GM23248 (cell line): ENCODE measurements at regions not wholly inside any gene's neighbourhood (a gene's known extent, or its start where the extent isn't known, plus 50 kb on each side); places are given as distances from the start of the nearest gene placed in this dataset.
A peak's percentile ranks its signal among the peaks of the same experiment; 100 is the strongest.

Source experiments
- DNase-seq: peaks from one replicate; pipeline ENCODE4 v3.0.0-alpha.2; 2015
- H2AFZ ChIP-seq: fragments of 200-600 bp; sonication (generic); 2 replicates; pipeline ENCODE4 v1.6.1; 2016; ENCODE audit warnings: antibody characterized with exemption
- H3F3A ChIP-seq: fragments of 200-600 bp; sonication (generic); 2 replicates; pipeline ENCODE4 v1.6.1; 2016; ENCODE audit warnings: mild to moderate bottlenecking, antibody characterized with exemption, mixed run types; ENCODE audit not compliant: insufficient read depth
- H3K27ac ChIP-seq: fragments of 200-600 bp; sonication (generic); 2 replicates; pipeline ENCODE4 v1.5.1; 2016; ENCODE audit warnings: mild to moderate bottlenecking
- H3K27me3 ChIP-seq: fragments of 200-600 bp; sonication (generic); replicated peaks from 2 replicates; pipeline ENCODE4 v1.6.1; 2016; ENCODE audit warnings: mild to moderate bottlenecking; ENCODE audit not compliant: insufficient read depth
- H3K36me3 ChIP-seq: fragments of 200-600 bp; sonication (generic); 2 replicates; pipeline ENCODE4 v1.6.1; 2016; ENCODE audit warnings: low read depth, mild to moderate bottlenecking
- H3K4me1 ChIP-seq: fragments of 200-600 bp; sonication (generic); 2 replicates; pipeline ENCODE4 v1.6.1; 2016; ENCODE audit warnings: mild to moderate bottlenecking; ENCODE audit not compliant: insufficient read depth
- H3K4me2 ChIP-seq: fragments of 200-600 bp; sonication (generic); one replicate; pipeline ENCODE4 v1.6.1; 2016; ENCODE audit warnings: mild to moderate bottlenecking; ENCODE audit not compliant: unreplicated experiment
- H3K4me3 ChIP-seq: fragments of 200-600 bp; sonication (generic); 2 replicates; pipeline ENCODE4 v1.5.1; 2016; ENCODE audit warnings: mild to moderate bottlenecking
- H3K79me2 ChIP-seq: fragments of 200-600 bp; sonication (generic); 2 replicates; pipeline ENCODE4 v1.6.1; 2016; ENCODE audit warnings: mild to moderate bottlenecking; ENCODE audit not compliant: insufficient read depth
- H3K9ac ChIP-seq: fragments of 200-600 bp; sonication (generic); 2 replicates; pipeline ENCODE4 v1.6.1; 2016; ENCODE audit warnings: mild to moderate bottlenecking
- H3K9me2 ChIP-seq: fragments of 200-600 bp; sonication (generic); 2 replicates; pipeline ENCODE4 v1.6.1; 2016; ENCODE audit warnings: mixed run types, mild to moderate bottlenecking, moderate library complexity; ENCODE audit not compliant: insufficient read depth
- H3K9me3 ChIP-seq: fragments of 200-600 bp; sonication (generic); one replicate; pipeline ENCODE4 v1.6.1; 2017; ENCODE audit warnings: low read depth
- H4K20me1 ChIP-seq: fragments of 200-600 bp; sonication (generic); 2 replicates; pipeline ENCODE4 v1.6.0; 2016; ENCODE audit not compliant: insufficient read depth
- EZH2 ChIP-seq: fragments of 200-600 bp; sonication (generic); IDR thresholded peaks from 2 replicates; pipeline ENCODE4 v1.6.1; 2018; ENCODE audit warnings: antibody characterized with exemption, mild to moderate bottlenecking; ENCODE audit not compliant: insufficient read depth, poor library complexity, severe bottlenecking
- EZH2phosphoT487 ChIP-seq: fragments of 200-600 bp; sonication (generic); IDR thresholded peaks from 2 replicates; pipeline ENCODE4 v1.6.1; 2018; ENCODE audit warnings: antibody characterized with exemption, moderate library complexity, mild to moderate bottlenecking, low read depth; ENCODE audit not compliant: insufficient read depth
- WGBS, 2 experiments: methylation state at CpG; one replicate each; pipeline ENCODE4 v1.1.6; 2015 to 2017; ENCODE audit warnings: low lambda C conversion rate in 2 of 2, low coverage in 1 of 2; ENCODE audit errors: missing lambda C conversion rate in 2 of 2; 5-methylcytosine and 5-hydroxymethylcytosine counted together
- in situ Hi-C: fragments of 300-500 bp; cut with MboI; formaldehyde crosslinking; loops from 2 replicates; pipeline ENCODE4 v1.15.0; 2020

DNA sequence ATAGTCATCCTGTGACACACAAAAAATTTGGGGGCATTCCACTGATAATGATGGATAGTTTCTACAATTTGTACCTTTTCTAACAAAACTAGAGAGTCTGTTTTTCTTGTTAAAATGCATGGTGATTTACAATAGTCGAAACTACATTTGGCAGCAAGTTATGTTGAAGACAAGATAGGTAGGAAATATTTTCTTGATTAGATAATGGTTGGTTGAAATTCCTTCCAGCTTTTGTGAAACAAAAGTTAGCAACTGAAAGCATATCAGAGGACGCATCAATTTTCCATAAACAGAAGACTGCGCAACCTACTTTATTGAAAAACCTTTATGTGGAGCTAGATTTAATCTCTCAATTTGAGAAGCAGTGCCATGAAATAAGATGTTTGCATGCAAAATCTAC is 155.8 kb upstream of the GLI3 start:
- no peaks in the 10 kb centered on the region for H4K20me1 ChIP-seq
- no peak overlapping the region for H3K27ac ChIP-seq
- H3F3A ChIP-seq = no peaks in the 10 kb centered on the region
- H3K9ac ChIP-seq = no peak overlapping the region
- DNase-seq = no peak
- WGBS, 2 experiments = 96 to 97% methylated on average over 3 of the region's 3 CpGs
- no peaks in the 10 kb centered on the region for H3K79me2 ChIP-seq
- H2AFZ ChIP-seq = no peak overlapping the region
- H3K27me3 ChIP-seq = no peaks in the 10 kb centered on the region
- H3K9me3 ChIP-seq = no peaks in the 10 kb centered on the region
- no peaks in the 10 kb centered on the region for H3K4me1 ChIP-seq
- no peak overlapping the region for H3K4me3 ChIP-seq
- no peak overlapping the region for H3K4me2 ChIP-seq
- no peaks in the 10 kb centered on the region for H3K36me3 ChIP-seq
- no peaks in the 10 kb centered on the region for H3K9me2 ChIP-seq
- in situ Hi-C loops = no loop called here
- TF ChIP-seq EZH2 = no peak
- no peak for TF ChIP-seq EZH2phosphoT487

DNA sequence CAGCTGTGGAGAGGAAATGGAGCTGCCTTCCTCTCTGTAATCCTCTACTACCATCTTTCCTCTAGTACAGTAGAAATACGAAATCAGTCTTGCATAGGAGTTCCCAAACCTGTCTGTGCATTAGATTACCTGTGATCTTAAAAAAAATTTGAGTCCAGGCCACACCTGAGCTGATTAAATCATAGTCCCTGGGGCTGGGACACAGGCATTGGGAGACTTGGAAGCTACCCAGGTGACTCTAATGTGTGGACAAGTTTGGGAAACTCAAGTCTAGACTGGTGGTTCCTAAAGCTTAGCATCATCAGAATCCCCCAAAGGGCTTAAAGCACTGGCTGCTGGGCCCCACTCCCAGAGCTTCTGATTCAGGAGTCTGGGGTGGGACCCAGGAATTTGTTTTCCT is 152.7 kb upstream of the GLI3 start:
- Histone ChIP-seq H3K79me2 (no peaks in the 10 kb centered on the region), H3K4me1 (no peaks in the 10 kb centered on the region), H3K9me2 (no peaks in the 10 kb centered on the region), H3F3A (no peaks in the 10 kb centered on the region), H3K4me2 (no peak overlapping the region), H3K27me3 (no peaks in the 10 kb centered on the region), H3K27ac (no peak overlapping the region), H3K36me3 (no peaks in the 10 kb centered on the region), H3K9me3 (no peaks in the 10 kb centered on the region), H4K20me1 (no peaks in the 10 kb centered on the region), H3K9ac (no peak overlapping the region), H2AFZ (no peak overlapping the region), H3K4me3 (no peak overlapping the region)
- in situ Hi-C loops = no loop called here
- DNase-seq = no peak
- WGBS, 2 experiments = 74 to 86% methylated on average over 1 of the region's 1 CpG
- TF ChIP-seq EZH2 = no peak
- no peak for TF ChIP-seq EZH2phosphoT487

DNA sequence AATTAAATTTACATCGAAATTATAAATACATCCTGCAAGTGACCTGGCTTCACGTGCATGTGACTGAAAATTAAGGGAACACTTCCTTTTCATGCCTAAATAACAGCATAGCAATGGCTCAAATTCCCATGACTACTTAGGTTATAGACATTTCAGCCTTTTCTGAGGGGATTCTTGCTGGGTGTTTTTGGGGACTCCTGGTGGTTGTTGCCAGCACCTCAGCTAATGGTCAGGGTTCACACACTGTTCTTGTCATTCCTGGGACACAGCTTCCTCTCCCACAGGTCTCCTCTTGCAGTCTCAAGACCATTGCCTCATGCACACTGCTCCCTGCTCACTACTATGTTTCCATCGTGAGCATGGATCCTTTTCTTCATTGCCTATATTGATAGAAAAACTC is 148.9 kb upstream of the GLI3 start:
- TF ChIP-seq EZH2phosphoT487 (no peak), EZH2 (no peak)
- Histone ChIP-seq H3K4me1 (peaks cover 5% of the 10 kb centered on the region), H3K9ac (no peak overlapping the region), H3F3A (no peaks in the 10 kb centered on the region), H2AFZ (no peak overlapping the region), H3K36me3 (no peaks in the 10 kb centered on the region), H3K27ac (no peak overlapping the region), H3K4me2 (no peak overlapping the region), H3K9me2 (no peaks in the 10 kb centered on the region), H3K79me2 (no peaks in the 10 kb centered on the region), H3K4me3 (no peak overlapping the region), H3K9me3 (no peaks in the 10 kb centered on the region), H4K20me1 (no peaks in the 10 kb centered on the region), H3K27me3 (no peaks in the 10 kb centered on the region)
- WGBS, 2 experiments = 62 to 69% methylated on average over 3 of the region's 3 CpGs
- DNase-seq = no peak
- in situ Hi-C loops = no loop called here

DNA sequence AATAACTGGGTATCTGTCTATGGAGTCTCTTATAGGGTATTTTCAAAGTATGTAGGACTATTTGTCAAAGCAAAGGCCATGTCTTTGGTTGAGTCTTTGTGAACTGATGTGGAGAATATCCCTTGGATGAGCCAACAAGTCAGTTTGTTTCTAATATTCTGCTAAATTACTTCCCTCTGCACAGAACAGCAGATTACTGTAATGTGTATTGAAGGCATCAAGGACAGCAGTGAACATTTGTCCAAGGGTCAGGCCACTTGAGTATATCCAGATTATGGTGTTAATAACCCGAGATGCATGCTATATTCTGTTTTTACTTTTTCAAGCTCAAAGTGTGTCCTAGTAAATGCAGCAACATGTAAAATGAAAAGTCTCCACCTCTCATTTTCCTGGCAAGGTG is 144.2 kb upstream of the GLI3 start:
- 3 to 11% methylated on average over 1 of the region's 1 CpG for WGBS, 2 experiments
- no peak overlapping the region for H3K9ac ChIP-seq
- in situ Hi-C loops = no loop called here
- peak overlapping the region; percentile 46 for H3K4me2 ChIP-seq
- TF ChIP-seq EZH2phosphoT487 (no peak), EZH2 (no peak)
- peaks cover 6% of the 10 kb centered on the region for H3F3A ChIP-seq
- H3K79me2 ChIP-seq = no peaks in the 10 kb centered on the region
- no peaks in the 10 kb centered on the region for H3K36me3 ChIP-seq
- H3K9me2 ChIP-seq = no peaks in the 10 kb centered on the region
- H3K9me3 ChIP-seq = no peaks in the 10 kb centered on the region
- H3K4me1 ChIP-seq = peaks cover 17% of the 10 kb centered on the region
- DNase-seq = no peak
- no peak overlapping the region for H3K4me3 ChIP-seq
- no peaks in the 10 kb centered on the region for H3K27me3 ChIP-seq
- no peaks in the 10 kb centered on the region for H4K20me1 ChIP-seq
- H3K27ac ChIP-seq = no peak overlapping the region
- H2AFZ ChIP-seq = peak overlapping the region; percentile 35; the same call in 1 of the 2 replicates

DNA sequence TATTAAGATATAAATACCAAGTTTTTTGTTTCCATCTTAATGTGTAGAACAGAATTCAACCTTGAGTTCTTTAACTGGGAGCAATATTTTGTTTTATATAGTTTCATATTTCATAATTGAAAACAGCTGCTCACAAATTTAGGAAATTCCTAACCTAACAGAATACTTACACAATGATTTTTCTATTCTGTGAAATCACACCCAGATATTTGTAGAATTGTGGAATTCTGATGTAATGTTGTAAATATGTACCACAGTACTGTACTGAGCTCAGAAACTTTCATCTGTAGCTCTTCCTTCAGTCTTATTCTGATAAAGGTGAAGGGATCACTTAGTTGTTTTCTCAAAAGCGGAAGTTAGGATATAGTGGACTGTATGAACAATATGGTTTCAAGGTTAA is 143.4 kb upstream of the GLI3 start:
- H3F3A ChIP-seq = peaks cover 6% of the 10 kb centered on the region
- H3K9ac ChIP-seq = no peak overlapping the region
- no peaks in the 10 kb centered on the region for H3K27me3 ChIP-seq
- H3K4me2 ChIP-seq = peak overlapping the region; percentile 46
- peaks cover 17% of the 10 kb centered on the region for H3K4me1 ChIP-seq
- H4K20me1 ChIP-seq = no peaks in the 10 kb centered on the region
- H3K27ac ChIP-seq = peak overlapping the region; percentile 30
- H3K9me3 ChIP-seq = no peaks in the 10 kb centered on the region
- H2AFZ ChIP-seq = peak overlapping the region; percentile 35; the same call in 1 of the 2 replicates
- H3K36me3 ChIP-seq = no peaks in the 10 kb centered on the region
- TF ChIP-seq EZH2 (no peak), EZH2phosphoT487 (no peak)
- peak; percentile 66 for DNase-seq
- no peaks in the 10 kb centered on the region for H3K79me2 ChIP-seq
- no peaks in the 10 kb centered on the region for H3K9me2 ChIP-seq
- H3K4me3 ChIP-seq = peak overlapping the region; percentile 36; the same call in 1 of the 2 replicates
- in situ Hi-C loops = no loop called here
- 67 to 78% methylated on average over 1 of the region's 1 CpG for WGBS, 2 experiments
